Natural killer cell (primary cell): ENCODE measurements at regions not wholly inside any gene's neighbourhood (a gene's known extent, or its start where the extent isn't known, plus 50 kb on each side); places are given as distances from the start of the nearest gene placed in this dataset.
A peak's percentile ranks its signal among the peaks of the same experiment; 100 is the strongest.
"Not testable (repeated sequence)": the region's sequence is repeated elsewhere in the genome, so short reads cannot be mapped to it uniquely, and the experiment has no call there.

Experiments
- ATAC-seq, 3 donors: fragments of 150-1000 bp in 2 of 3; fragments of 200-7000 bp in 1 of 3; cut with Tn5 transposase; 1 replicate in 1 of 3; 2 replicates in 2 of 3; pipeline ENCODE4 v1.10.0; 2021; ENCODE audit warnings: mild to moderate bottlenecking in 2 of 3, moderate library complexity in 2 of 3
- DNase-seq, 2 donors: peaks; one replicate each; pipeline versions ENCODE4 v3.0.0 to v3.0.0-alpha.2; 2013 to 2021; ENCODE audit warnings: mixed read lengths in 1 of 2
- H3K27ac ChIP-seq: one replicate; pipeline ENCODE4 v1.5.1; 2013; ENCODE audit warnings: mild to moderate bottlenecking, low read length
- H3K27me3 ChIP-seq: one replicate; pipeline ENCODE4 v1.6.1; 2013; ENCODE audit warnings: low read length; ENCODE audit not compliant: control insufficient read depth, insufficient read depth
- H3K36me3 ChIP-seq: one replicate; pipeline ENCODE4 v1.6.1; 2013; ENCODE audit warnings: low read length; ENCODE audit not compliant: control insufficient read depth, insufficient read depth
- H3K4me1 ChIP-seq: one replicate; pipeline ENCODE4 v1.6.1; 2013; ENCODE audit warnings: low read length; ENCODE audit not compliant: control insufficient read depth, insufficient read depth
- H3K4me3 ChIP-seq: one replicate; pipeline ENCODE4 v1.5.1; 2013; ENCODE audit warnings: low read length
- H3K9me3 ChIP-seq: one replicate; pipeline ENCODE4 v1.6.1; 2013; ENCODE audit warnings: low read length; ENCODE audit not compliant: control insufficient read depth, insufficient read depth
- H3K27ac Mint-ChIP-seq, 2 donors: one replicate each; pipeline ENCODE4 v1.8.0; 2022; ENCODE audit warnings: mild to moderate bottlenecking in 2 of 2, mixed read lengths in 2 of 2, moderate library complexity in 1 of 2
- H3K27me3 Mint-ChIP-seq, 2 donors: one replicate each; pipeline ENCODE4 v1.8.0; 2022; ENCODE audit warnings: low read depth in 2 of 2, mixed read lengths in 2 of 2
- H3K36me3 Mint-ChIP-seq: one replicate; pipeline ENCODE4 v1.8.0; 2022; ENCODE audit warnings: mixed read lengths
- H3K4me1 Mint-ChIP-seq, 2 donors: one replicate each; pipeline ENCODE4 v1.8.0; 2022; ENCODE audit warnings: mixed read lengths in 2 of 2
- H3K4me3 Mint-ChIP-seq: one replicate; pipeline ENCODE4 v1.8.0; 2022; ENCODE audit warnings: mild to moderate bottlenecking, moderate library complexity, mixed read lengths
- H3K9me3 Mint-ChIP-seq, 2 donors: one replicate each; pipeline ENCODE4 v1.8.0; 2022; ENCODE audit warnings: mixed read lengths in 2 of 2
- WGBS: methylation state at CpG from one replicate; pipeline ENCODE4 v1.1.7; 2013; ENCODE audit warnings: missing lambda C conversion rate; ENCODE audit not compliant: insufficient coverage; 5-methylcytosine and 5-hydroxymethylcytosine counted together
- intact Hi-C: fragments of 100-400 bp; cut with micrococcal nuclease; formaldehyde crosslinking; loops from one replicate; pipeline ENCODE4 v1.14.2; 2022

DNA sequence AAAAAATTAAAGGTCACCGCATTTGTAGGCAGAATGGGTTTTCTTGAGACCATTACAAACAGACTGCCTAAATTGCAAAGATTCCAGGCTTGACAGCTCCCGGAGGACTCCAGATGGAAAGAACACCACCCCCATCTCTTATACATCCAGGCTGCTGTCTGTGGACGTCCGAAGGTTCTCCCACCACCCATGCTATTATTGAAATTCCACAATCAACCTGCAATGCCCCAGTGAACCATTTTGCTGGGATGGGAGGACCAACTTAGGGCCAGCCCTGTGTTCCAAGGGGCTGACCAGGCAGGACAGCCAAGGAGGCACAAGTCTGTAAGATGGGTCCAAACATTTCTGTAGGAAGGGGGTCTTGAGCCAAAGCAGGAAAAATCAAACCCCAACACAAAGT, 122.7 kb downstream of the NPIPA8 start:
- H3K27ac ChIP-seq, H3K36me3 ChIP-seq, H3K4me1 ChIP-seq, H3K9me3 ChIP-seq, H3K27me3 ChIP-seq, H3K4me1 Mint-ChIP-seq, H3K4me3 Mint-ChIP-seq, H3K9me3 Mint-ChIP-seq, H3K27ac Mint-ChIP-seq, H3K27me3 Mint-ChIP-seq, intact Hi-C loops, H3K36me3 Mint-ChIP-seq, DNase-seq, H3K4me3 ChIP-seq: not testable (repeated sequence)
- 87% methylated on average over 4 of the region's 4 CpGs for WGBS
- peak in 1 of 3 donors; percentile 39 for ATAC-seq

DNA sequence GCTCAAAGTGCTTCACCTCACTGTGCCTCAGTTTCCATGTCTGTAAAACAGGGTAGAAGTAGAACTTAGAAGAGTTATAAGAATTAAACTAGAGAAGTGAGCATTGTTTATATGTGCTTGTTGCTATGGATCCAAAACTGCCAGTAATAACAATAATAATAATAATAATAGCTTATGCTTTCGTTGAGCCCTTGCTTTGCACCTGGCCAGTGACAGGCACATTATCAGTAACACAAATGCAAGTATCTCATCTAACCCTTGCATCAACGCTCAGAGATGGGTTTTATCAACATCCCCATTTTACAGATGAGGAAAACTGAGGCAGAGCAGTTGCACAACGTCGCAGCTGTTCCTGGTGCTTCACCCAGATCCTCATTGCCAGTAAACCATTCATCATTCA, 125.0 kb downstream of the NPIPA8 start:
- H3K4me3 ChIP-seq, DNase-seq, H3K4me1 Mint-ChIP-seq, H3K4me1 ChIP-seq, H3K27ac Mint-ChIP-seq, H3K9me3 Mint-ChIP-seq, H3K27me3 ChIP-seq, H3K27ac ChIP-seq, ATAC-seq, H3K27me3 Mint-ChIP-seq, intact Hi-C loops, H3K36me3 Mint-ChIP-seq, H3K9me3 ChIP-seq, H3K4me3 Mint-ChIP-seq, H3K36me3 ChIP-seq: not testable (repeated sequence)
- no CpG with 5 or more reads among the region's 4 CpGs for WGBS

DNA sequence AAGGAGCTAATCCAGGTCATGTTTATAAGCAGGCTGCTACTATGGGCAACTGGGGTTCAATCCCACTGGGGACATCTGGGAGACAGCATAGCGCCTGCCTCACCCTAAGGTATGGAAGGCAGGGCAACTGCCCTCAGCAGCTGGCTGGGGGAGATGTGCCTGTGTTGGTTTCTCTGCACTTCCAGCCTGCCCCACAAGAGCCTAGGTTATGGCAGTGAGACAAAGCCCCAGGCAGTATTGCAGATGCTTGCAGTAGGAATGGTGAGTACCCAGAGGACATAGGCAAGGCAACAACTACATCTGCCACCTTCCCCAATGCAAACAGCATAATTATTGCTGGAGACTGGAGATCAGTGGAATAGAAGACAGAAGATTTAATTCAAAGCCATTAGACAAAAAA, 131.8 kb downstream of the NPIPA8 start:
- H3K9me3 Mint-ChIP-seq, ATAC-seq, H3K36me3 ChIP-seq, H3K4me3 ChIP-seq, H3K27me3 ChIP-seq, DNase-seq, H3K4me3 Mint-ChIP-seq, H3K36me3 Mint-ChIP-seq, H3K27me3 Mint-ChIP-seq, H3K4me1 ChIP-seq, intact Hi-C loops, H3K27ac ChIP-seq, H3K9me3 ChIP-seq, H3K4me1 Mint-ChIP-seq, H3K27ac Mint-ChIP-seq: not testable (repeated sequence)
- WGBS, result no CpG with 5 or more reads among the region's 1 CpG

DNA sequence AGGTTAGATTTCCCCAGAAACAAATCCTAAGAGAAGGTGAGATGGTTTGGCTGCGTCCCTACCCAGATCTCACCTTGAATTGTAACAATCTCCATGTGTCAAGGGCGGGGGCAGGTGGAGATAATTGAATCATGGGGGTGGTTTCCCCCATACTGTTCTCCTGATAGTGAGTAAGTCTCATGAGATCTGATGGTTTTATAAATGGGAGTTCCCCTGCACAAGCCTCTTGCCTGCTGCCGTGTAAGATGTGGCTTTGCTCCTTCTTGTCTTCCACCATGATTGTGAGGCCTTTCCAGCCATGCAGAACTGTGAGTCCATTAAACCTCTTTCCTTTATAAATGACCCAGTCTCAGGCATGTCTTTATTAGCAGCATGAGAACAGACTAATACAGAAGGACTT, 132.2 kb downstream of the NPIPA8 start:
- intact Hi-C loops, result not testable (repeated sequence)

DNA sequence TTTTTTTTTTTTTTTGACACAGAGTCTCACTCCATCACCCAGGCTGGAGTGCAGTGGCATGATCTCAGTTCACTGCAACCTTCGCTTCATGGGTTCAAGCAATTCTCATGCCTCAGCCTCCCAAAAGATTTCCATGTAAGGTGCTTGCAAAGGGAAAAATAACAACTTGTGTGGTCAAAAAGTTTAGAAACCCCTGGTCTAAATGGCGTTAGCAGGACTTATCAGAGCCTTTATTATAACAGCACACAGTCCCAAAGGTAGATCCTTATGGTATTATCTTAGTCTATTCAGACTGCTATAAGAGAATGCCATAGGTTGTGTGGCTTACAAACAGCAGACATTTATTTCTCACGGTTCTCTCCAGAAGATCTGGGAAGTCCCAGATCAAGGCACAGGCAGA, 135.0 kb downstream of the NPIPA8 start:
- H3K9me3 ChIP-seq, H3K4me3 Mint-ChIP-seq, ATAC-seq, H3K4me1 Mint-ChIP-seq, intact Hi-C loops, H3K27ac Mint-ChIP-seq, H3K9me3 Mint-ChIP-seq, H3K27me3 Mint-ChIP-seq, H3K36me3 ChIP-seq, H3K4me3 ChIP-seq, H3K27ac ChIP-seq, DNase-seq, H3K4me1 ChIP-seq, H3K27me3 ChIP-seq, H3K36me3 Mint-ChIP-seq: not testable (repeated sequence)
- 60% methylated on average over 2 of the region's 3 CpGs for WGBS

More for the DNA sequence above, 132.2 kb downstream of the NPIPA8 start:
- H3K36me3 Mint-ChIP-seq, H3K27me3 Mint-ChIP-seq, H3K27ac Mint-ChIP-seq, H3K4me1 ChIP-seq, H3K4me1 Mint-ChIP-seq, ATAC-seq, H3K27me3 ChIP-seq, H3K9me3 Mint-ChIP-seq, DNase-seq, H3K4me3 Mint-ChIP-seq, H3K27ac ChIP-seq, H3K4me3 ChIP-seq, H3K36me3 ChIP-seq, H3K9me3 ChIP-seq: not testable (repeated sequence)
- WGBS, result no CpG with 5 or more reads among the region's 3 CpGs

DNA sequence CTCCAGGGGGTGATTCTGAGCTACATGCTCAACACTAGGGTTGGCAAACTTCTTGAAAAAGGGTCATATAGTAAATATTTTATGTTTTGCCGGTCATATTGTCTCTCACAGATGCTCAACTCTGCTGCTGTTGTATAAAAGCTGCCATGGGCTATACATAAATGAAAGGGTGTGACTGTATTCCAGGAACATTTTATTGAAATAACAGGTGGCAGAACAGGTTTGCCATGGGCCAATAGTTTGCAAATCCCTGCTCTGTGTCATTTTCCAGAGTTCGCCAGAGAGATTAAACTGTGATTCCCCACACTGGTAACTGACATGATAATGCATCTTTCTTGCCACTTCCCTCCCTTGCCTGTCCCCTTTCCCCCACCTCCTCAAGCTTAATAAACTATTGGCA, 144.1 kb downstream of the NPIPA8 start:
- WGBS, result 78% methylated on average over 1 of the region's 2 CpGs
- H3K4me3 ChIP-seq, H3K27me3 Mint-ChIP-seq, H3K27ac Mint-ChIP-seq, H3K4me3 Mint-ChIP-seq, intact Hi-C loops, DNase-seq, H3K36me3 ChIP-seq, H3K27me3 ChIP-seq, ATAC-seq, H3K9me3 Mint-ChIP-seq, H3K27ac ChIP-seq, H3K4me1 ChIP-seq, H3K9me3 ChIP-seq, H3K36me3 Mint-ChIP-seq, H3K4me1 Mint-ChIP-seq: not testable (repeated sequence)

DNA sequence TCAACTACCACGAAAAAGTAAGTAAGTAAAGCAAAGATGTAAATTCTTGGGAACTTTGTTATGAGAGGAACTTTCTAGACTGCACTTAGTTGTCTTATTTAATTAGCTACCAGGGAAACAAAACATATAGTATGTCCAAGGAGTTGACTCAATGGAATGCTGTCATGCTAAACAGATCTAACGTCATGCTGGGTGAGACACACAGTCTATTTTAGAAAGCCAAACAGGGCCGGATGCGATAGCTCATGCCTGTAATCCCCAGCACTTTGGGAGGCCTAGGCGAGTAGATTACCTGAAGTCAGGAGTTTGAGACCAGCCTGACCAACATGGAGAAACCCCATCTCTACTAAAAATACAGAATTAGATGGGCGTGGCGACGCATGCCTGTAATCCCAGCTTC, 146.4 kb downstream of the NPIPA8 start:
- H3K27ac Mint-ChIP-seq, H3K4me1 ChIP-seq, H3K27ac ChIP-seq, H3K36me3 ChIP-seq, H3K4me3 Mint-ChIP-seq, DNase-seq, H3K4me1 Mint-ChIP-seq, H3K9me3 Mint-ChIP-seq, H3K4me3 ChIP-seq, intact Hi-C loops, H3K36me3 Mint-ChIP-seq, H3K27me3 Mint-ChIP-seq, ATAC-seq, H3K27me3 ChIP-seq, H3K9me3 ChIP-seq: not testable (repeated sequence)
- WGBS, result no CpG with 5 or more reads among the region's 8 CpGs

DNA sequence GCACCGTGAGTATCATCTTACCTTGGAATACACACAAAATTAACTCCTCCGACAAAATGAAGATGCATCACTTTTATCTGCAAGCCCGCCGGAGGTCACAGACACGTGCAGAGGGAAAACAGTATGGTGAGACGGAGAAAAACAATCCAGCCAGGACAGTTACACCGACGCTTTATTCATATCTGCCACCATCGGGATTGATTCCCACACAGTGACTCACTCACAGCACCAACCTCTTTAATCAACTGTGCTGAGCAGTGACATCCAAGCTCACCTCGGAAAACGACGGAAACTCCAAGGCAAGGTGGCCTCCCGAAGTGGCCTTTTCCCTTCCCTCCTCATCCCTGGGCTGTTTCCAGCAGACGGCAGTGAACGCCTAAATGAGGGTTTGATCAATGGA, 151.8 kb downstream of the NPIPA8 start:
- ATAC-seq, H3K4me3 Mint-ChIP-seq, H3K27ac ChIP-seq, H3K9me3 Mint-ChIP-seq, DNase-seq, H3K4me1 Mint-ChIP-seq, H3K4me1 ChIP-seq, H3K9me3 ChIP-seq, H3K27me3 ChIP-seq, H3K36me3 ChIP-seq, H3K4me3 ChIP-seq, intact Hi-C loops, H3K27ac Mint-ChIP-seq, H3K36me3 Mint-ChIP-seq, H3K27me3 Mint-ChIP-seq: not testable (repeated sequence)
- WGBS, result 85% methylated on average over 4 of the region's 15 CpGs
